ENCODE measurements at regions not wholly inside any gene's neighbourhood (a gene's known extent, or its start where the extent isn't known, plus 50 kb on each side); places are given as distances from the start of the nearest gene placed in this dataset.

DNA sequence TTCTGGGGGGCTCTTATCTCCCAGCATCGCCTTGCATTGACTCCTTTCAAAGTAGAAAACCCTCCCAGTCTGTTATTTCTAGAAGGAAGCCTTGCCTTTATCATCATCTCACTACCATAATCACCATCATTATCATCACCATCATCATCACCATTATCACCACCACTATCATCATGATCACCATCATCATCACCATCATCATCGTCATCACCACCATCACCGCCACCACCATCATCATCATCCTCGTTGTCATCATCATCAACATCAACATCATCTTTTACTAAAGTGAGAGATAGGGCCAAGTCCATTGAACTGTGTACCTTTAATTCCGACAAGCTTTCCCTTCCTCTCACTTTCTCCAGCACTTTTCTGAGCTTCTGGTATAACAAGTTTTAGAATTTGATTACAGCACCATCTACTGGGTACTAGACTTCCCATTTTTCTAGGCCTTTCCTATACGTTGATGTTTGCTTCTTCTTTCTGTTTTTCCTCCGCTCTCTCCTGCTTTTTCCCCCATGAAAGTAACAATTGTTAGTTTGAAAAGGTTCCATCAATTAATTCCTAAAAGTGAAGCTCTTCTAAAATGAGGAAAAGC is 226.4 kb downstream of the BUB3 start:
- no peak overlapping the region for H2AFZ ChIP-seq (ENCODE audit: low read depth, low read length)
- DNase-seq (ENCODE audit: low read depth, low spot score) (no peak), FAIRE-seq (no peak)
- no peak for TF ChIP-seq EZH2 (IDR thresholded peaks at IDR 0.05; ENCODE audit: borderline replicate concordance, low read depth, low read length, severe bottlenecking)
- no peak for TF ChIP-seq POLR2A (IDR thresholded peaks at IDR 0.05; ENCODE audit: low read depth, low read length)
- TF ChIP-seq, protein P1, sequence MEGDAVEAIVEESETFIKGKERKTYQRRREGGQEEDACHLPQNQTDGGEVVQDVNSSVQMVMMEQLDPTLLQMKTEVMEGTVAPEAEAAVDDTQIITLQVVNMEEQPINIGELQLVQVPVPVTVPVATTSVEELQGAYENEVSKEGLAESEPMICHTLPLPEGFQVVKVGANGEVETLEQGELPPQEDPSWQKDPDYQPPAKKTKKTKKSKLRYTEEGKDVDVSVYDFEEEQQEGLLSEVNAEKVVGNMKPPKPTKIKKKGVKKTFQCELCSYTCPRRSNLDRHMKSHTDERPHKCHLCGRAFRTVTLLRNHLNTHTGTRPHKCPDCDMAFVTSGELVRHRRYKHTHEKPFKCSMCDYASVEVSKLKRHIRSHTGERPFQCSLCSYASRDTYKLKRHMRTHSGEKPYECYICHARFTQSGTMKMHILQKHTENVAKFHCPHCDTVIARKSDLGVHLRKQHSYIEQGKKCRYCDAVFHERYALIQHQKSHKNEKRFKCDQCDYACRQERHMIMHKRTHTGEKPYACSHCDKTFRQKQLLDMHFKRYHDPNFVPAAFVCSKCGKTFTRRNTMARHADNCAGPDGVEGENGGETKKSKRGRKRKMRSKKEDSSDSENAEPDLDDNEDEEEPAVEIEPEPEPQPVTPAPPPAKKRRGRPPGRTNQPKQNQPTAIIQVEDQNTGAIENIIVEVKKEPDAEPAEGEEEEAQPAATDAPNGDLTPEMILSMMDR (IDR thresholded peaks at IDR 0.05; ENCODE audit: extremely low read depth in 1 of 2, insufficient read depth in 1 of 2, low read depth in 1 of 2, low read length in 2 of 2) = no peak
- TF ChIP-seq, protein P2, sequence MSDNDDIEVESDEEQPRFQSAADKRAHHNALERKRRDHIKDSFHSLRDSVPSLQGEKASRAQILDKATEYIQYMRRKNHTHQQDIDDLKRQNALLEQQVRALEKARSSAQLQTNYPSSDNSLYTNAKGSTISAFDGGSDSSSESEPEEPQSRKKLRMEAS (IDR thresholded peaks at IDR 0.05; ENCODE audit: insufficient read depth, insufficient read length) = no peak
- TF ChIP-seq FOS (IDR thresholded peaks at IDR 0.05; ENCODE audit: borderline replicate concordance, insufficient read depth, low read length) = no peak
- TF ChIP-seq POLR2AphosphoS5 (IDR thresholded peaks at IDR 0.05; ENCODE audit: insufficient read depth, low read depth, low read length) = no peak
- TF ChIP-seq GATA2 (IDR thresholded peaks at IDR 0.05; ENCODE audit: insufficient read depth, insufficient read length, low read depth, low read length) = no peak
- TF ChIP-seq MYC (IDR thresholded peaks at IDR 0.05; ENCODE audit: low read depth, low read length) = no peak
- no peak for TF ChIP-seq JUN (IDR thresholded peaks at IDR 0.05; ENCODE audit: borderline replicate concordance, insufficient read depth, insufficient read length, low read depth)
- H3K4me1 ChIP-seq (ENCODE audit: control insufficient read depth, extremely low read depth, insufficient read depth, low read length) = no peaks in the 10 kb centered on the region
- no TSS peak for BruUV-seq (replicated peaks)
- no peaks in the 10 kb centered on the region for H3K36me3 ChIP-seq (ENCODE audit: control insufficient read depth in 2 of 2, extremely low read depth in 1 of 2, insufficient read depth in 2 of 2, low read length in 2 of 2)
- ChIA-PET POLR2A (no interaction called here), CTCF (interaction anchor here (0.8 kb wide), 1 partner anchor 338 kb away, joined by 3 read pairs; no protein-coding TSS in a partner anchor)
- no peak overlapping the region for H3K9ac ChIP-seq (replicated peaks; ENCODE audit: extremely low read depth, insufficient read depth, low read length)
- H3K27me3 ChIP-seq (ENCODE audit: control insufficient read depth in 2 of 2, insufficient read depth in 2 of 2, low read length in 2 of 2) = no peaks in the 10 kb centered on the region
- no peak overlapping the region for H3K27ac ChIP-seq (ENCODE audit: insufficient read depth, low read depth, low read length)
- no peaks in the 10 kb centered on the region for H3K9me3 ChIP-seq (replicated peaks; ENCODE audit: control insufficient read depth, insufficient read depth, low read length)
- H3K4me3 ChIP-seq (replicated peaks in 1 of 3; ENCODE audit: insufficient read depth in 1 of 3, low read depth in 1 of 3, low read length in 3 of 3) = no peak overlapping the region
- intact Hi-C loops (cut with micrococcal nuclease) = loop anchor here (1.0 to 5.0 kb wide), 2 partner anchors 247 to 583 kb away; no protein-coding TSS in a partner anchor
- H3K9me1 ChIP-seq (replicated peaks; ENCODE audit: control insufficient read depth, extremely low read depth, insufficient read depth, low read length) = no peaks in the 10 kb centered on the region
- H3K4me2 ChIP-seq (ENCODE audit: insufficient read depth, low read length) = no peak overlapping the region
- dilution Hi-C loops (cut with MboI; ENCODE audit: extremely low pct_ligation_motif_present, low sequenced_read_pairs) = no loop called here
- H3K79me2 ChIP-seq (ENCODE audit: control insufficient read depth, insufficient read depth, low read length) = no peaks in the 10 kb centered on the region
- H4K20me1 ChIP-seq (replicated peaks; ENCODE audit: control insufficient read depth, extremely low read depth, insufficient read depth, low read length) = no peaks in the 10 kb centered on the region
